Gastroesophageal sphincter (tissue), 4 donors: ENCODE measurements at regions not wholly inside any gene's neighbourhood (a gene's known extent, or its start where the extent isn't known, plus 50 kb on each side); places are given as distances from the start of the nearest gene placed in this dataset.

Source experiments
- ATAC-seq: fragments of 150-250 bp; one replicate; pipeline ENCODE4 v1.9.1; 2016; ENCODE audit warnings: mild to moderate bottlenecking, moderate library complexity
- H3K27ac ChIP-seq, 4 donors: fragments of 200-600 bp; sonication (generic) in 3 of 4; 1 replicate in 3 of 4; 2 replicates in 1 of 4; pipeline ENCODE4 v1.5.1; 2016 to 2019
- H3K27me3 ChIP-seq: fragments of 200-600 bp; sonication (generic); one replicate; pipeline ENCODE4 v1.5.1; 2019
- H3K36me3 ChIP-seq, 2 donors: fragments of 200-600 bp; sonication (generic); one replicate each; pipeline ENCODE4 v1.5.1; 2019; ENCODE audit warnings: control low read depth in 1 of 2
- H3K4me1 ChIP-seq, 3 donors: fragments of 200-600 bp; sonication (generic); 1 replicate in 2 of 3; 2 replicates in 1 of 3; pipeline ENCODE4 v1.5.1; 2016 to 2019; ENCODE audit warnings: control low read depth in 2 of 3
- H3K4me3 ChIP-seq, 2 donors: fragments of 200-600 bp; sonication (generic); one replicate each; pipeline ENCODE4 v1.5.1; 2019; ENCODE audit warnings: mild to moderate bottlenecking in 1 of 2, moderate library complexity in 1 of 2
- H3K9me3 ChIP-seq, 3 donors: fragments of 200-600 bp; sonication (generic); one replicate each; pipeline ENCODE4 v1.5.1; 2017 to 2019; ENCODE audit warnings: control low read depth in 2 of 3
- CTCF ChIP-seq, 4 experiments: fragments of 200-600 bp in 2 of 4; fragments of 450-650 bp in 2 of 4; sonication (generic) in 1 of 4; IDR thresholded peaks; one replicate each; pipeline ENCODE4 v1.5.1; 2017 to 2019; ENCODE audit warnings: antibody characterized with exemption in 4 of 4, mild to moderate bottlenecking in 2 of 4, moderate library complexity in 2 of 4
- EP300 ChIP-seq: sonication (generic); formaldehyde crosslinking; IDR thresholded peaks from one replicate; pipeline ENCODE4 v1.6.1; 2017; ENCODE audit warnings: antibody characterized with exemption, mild to moderate bottlenecking
- POLR2A ChIP-seq, 2 donors: fragments of 450-650 bp; IDR thresholded peaks; one replicate each; pipeline ENCODE4 v1.6.1; 2017; ENCODE audit warnings: antibody characterized with exemption in 2 of 2, mild to moderate bottlenecking in 2 of 2, moderate library complexity in 1 of 2
- POLR2AphosphoS5 ChIP-seq: sonication (generic); formaldehyde crosslinking; IDR thresholded peaks from one replicate; pipeline ENCODE4 v1.6.1; 2017; ENCODE audit warnings: antibody characterized with exemption
- WGBS, 2 donors: methylation state at CpG; one replicate each; pipeline ENCODE4 v1.1.5; 2018; ENCODE audit warnings: low coverage in 1 of 2; 5-methylcytosine and 5-hydroxymethylcytosine counted together

- no peak overlapping the region for H3K27ac ChIP-seq
- H3K4me1 ChIP-seq = no peaks in the 10 kb centered on the region
- H3K27me3 ChIP-seq = no peaks in the 10 kb centered on the region
- H3K36me3 ChIP-seq = no peaks in the 10 kb centered on the region
- H3K9me3 ChIP-seq = no peaks in the 10 kb centered on the region
- no peak overlapping the region for H3K4me3 ChIP-seq
- 33 to 79% methylated on average over 1 of the region's 1 CpG for WGBS, 2 donors
- TF ChIP-seq POLR2A (IDR thresholded peaks at IDR 0.05) (no peak), EP300 (no peak), CTCF (IDR thresholded peaks at IDR 0.05) (no peak), POLR2AphosphoS5 (no peak)
- no peak for ATAC-seq
Observed at GRCh38 chr11:106503901-106504300, 426.4 kb downstream of the AASDHPPT start.

GRCh38 chr11:106507645-106508306 lies 430.3 kb downstream of the AASDHPPT start:
- H3K36me3 ChIP-seq = no peaks in the 10 kb centered on the region
- TF ChIP-seq EP300 (no peak), CTCF (IDR thresholded peaks at IDR 0.05) (no peak), POLR2A (IDR thresholded peaks at IDR 0.05) (no peak), POLR2AphosphoS5 (no peak)
- no peaks in the 10 kb centered on the region for H3K27me3 ChIP-seq
- H3K9me3 ChIP-seq = no peaks in the 10 kb centered on the region
- H3K4me3 ChIP-seq = no peak overlapping the region
- WGBS, 2 donors = 40 to 45% methylated on average over 1 of the region's 1 CpG
- H3K4me1 ChIP-seq = no peaks in the 10 kb centered on the region
- no peak overlapping the region for H3K27ac ChIP-seq
- ATAC-seq = no peak

GRCh38 chr11:106514706-106515105 lies 437.2 kb downstream of the AASDHPPT start:
- Histone ChIP-seq H3K36me3 (no peaks in the 10 kb centered on the region), H3K27me3 (no peaks in the 10 kb centered on the region), H3K4me1 (no peaks in the 10 kb centered on the region), H3K4me3 (no peak overlapping the region), H3K9me3 (no peaks in the 10 kb centered on the region), H3K27ac (no peak overlapping the region)
- no peak for ATAC-seq
- no peak for TF ChIP-seq CTCF (IDR thresholded peaks at IDR 0.05)
- TF ChIP-seq POLR2A (IDR thresholded peaks at IDR 0.05) = no peak
- TF ChIP-seq POLR2AphosphoS5 = no peak
- TF ChIP-seq EP300 = no peak
- WGBS, 2 donors = 89 to 93% methylated on average over 1 of the region's 1 CpG

GRCh38 chr11:106517426-106517825 lies 440.0 kb downstream of the AASDHPPT start:
- no peaks in the 10 kb centered on the region for H3K27me3 ChIP-seq
- no peaks in the 10 kb centered on the region for H3K4me1 ChIP-seq
- H3K4me3 ChIP-seq = no peak overlapping the region
- no peaks in the 10 kb centered on the region for H3K36me3 ChIP-seq
- H3K9me3 ChIP-seq = no peaks in the 10 kb centered on the region
- 87 to 89% methylated on average over 2 of the region's 2 CpGs for WGBS, 2 donors
- ATAC-seq = no peak
- H3K27ac ChIP-seq = no peak overlapping the region
- TF ChIP-seq CTCF (IDR thresholded peaks at IDR 0.05) = no peak
- no peak for TF ChIP-seq EP300
- no peak for TF ChIP-seq POLR2A (IDR thresholded peaks at IDR 0.05)
- no peak for TF ChIP-seq POLR2AphosphoS5

GRCh38 chr11:106520146-106520912 lies 442.9 kb downstream of the AASDHPPT start:
- TF ChIP-seq POLR2A (IDR thresholded peaks at IDR 0.05) = no peak
- no peak for TF ChIP-seq EP300
- no peak for TF ChIP-seq POLR2AphosphoS5
- no peak for TF ChIP-seq CTCF (IDR thresholded peaks at IDR 0.05)
- H3K27me3 ChIP-seq = no peaks in the 10 kb centered on the region
- H3K36me3 ChIP-seq = no peaks in the 10 kb centered on the region
- H3K4me1 ChIP-seq = no peaks in the 10 kb centered on the region
- H3K9me3 ChIP-seq = no peaks in the 10 kb centered on the region
- no peak overlapping the region for H3K4me3 ChIP-seq
- no peak for ATAC-seq
- H3K27ac ChIP-seq = no peak overlapping the region
- WGBS, 2 donors = 73 to 81% methylated on average over 5 to 6 of the region's 6 CpGs
